OCI-LY7 (cell line): ENCODE measurements at regions not wholly inside any gene's neighbourhood (a gene's known extent, or its start where the extent isn't known, plus 50 kb on each side); places are given as distances from the start of the nearest gene placed in this dataset.

Experiments used
- EZH2phosphoT487 ChIP-seq: fragments of 200-600 bp; sonication (generic); IDR thresholded peaks from 2 replicates; pipeline ENCODE4 v1.6.1; 2018; ENCODE audit warnings: low read depth, borderline replicate concordance, mild to moderate bottlenecking, mixed run types, antibody characterized with exemption, low read length, moderate library complexity, mixed read lengths
- TF ChIP-seq, protein P1 (sequence below): fragments of 200-600 bp; sonication (generic); conservative IDR thresholded peaks from 2 replicates; pipeline ENCODE4 v1.5.1; 2014; ENCODE audit warnings: mild to moderate bottlenecking, antibody characterized with exemption, low read length, moderate library complexity, mixed read lengths

- TF ChIP-seq, protein P1, sequence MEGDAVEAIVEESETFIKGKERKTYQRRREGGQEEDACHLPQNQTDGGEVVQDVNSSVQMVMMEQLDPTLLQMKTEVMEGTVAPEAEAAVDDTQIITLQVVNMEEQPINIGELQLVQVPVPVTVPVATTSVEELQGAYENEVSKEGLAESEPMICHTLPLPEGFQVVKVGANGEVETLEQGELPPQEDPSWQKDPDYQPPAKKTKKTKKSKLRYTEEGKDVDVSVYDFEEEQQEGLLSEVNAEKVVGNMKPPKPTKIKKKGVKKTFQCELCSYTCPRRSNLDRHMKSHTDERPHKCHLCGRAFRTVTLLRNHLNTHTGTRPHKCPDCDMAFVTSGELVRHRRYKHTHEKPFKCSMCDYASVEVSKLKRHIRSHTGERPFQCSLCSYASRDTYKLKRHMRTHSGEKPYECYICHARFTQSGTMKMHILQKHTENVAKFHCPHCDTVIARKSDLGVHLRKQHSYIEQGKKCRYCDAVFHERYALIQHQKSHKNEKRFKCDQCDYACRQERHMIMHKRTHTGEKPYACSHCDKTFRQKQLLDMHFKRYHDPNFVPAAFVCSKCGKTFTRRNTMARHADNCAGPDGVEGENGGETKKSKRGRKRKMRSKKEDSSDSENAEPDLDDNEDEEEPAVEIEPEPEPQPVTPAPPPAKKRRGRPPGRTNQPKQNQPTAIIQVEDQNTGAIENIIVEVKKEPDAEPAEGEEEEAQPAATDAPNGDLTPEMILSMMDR: no peak
- TF ChIP-seq EZH2phosphoT487: no peak
Observed at GRCh38 chrX:115413246-115413878, 123.8 kb downstream of the LUZP4 start.
